Islet precursor cell (in vitro differentiated cells): ENCODE measurements at regions not wholly inside any gene's neighbourhood (a gene's known extent, or its start where the extent isn't known, plus 50 kb on each side); places are given as distances from the start of the nearest gene placed in this dataset.

Source experiments
- DNase-seq: peaks from one replicate; pipeline ENCODE4 v3.0.0-alpha.2; 2018

GRCh38 chr7:93632371-93632770 lies 57.8 kb upstream of the CALCR start:
- DNase-seq: no peak

GRCh38 chr7:93629291-93629801 lies 54.8 kb upstream of the CALCR start:
- DNase-seq: no peak

- no peak for DNase-seq
These were observed 52.3 kb upstream of the CALCR start for GRCh38 chr7:93626869-93627268.
